ENCODE measurements at regions not wholly inside any gene's neighbourhood (a gene's known extent, or its start where the extent isn't known, plus 50 kb on each side); places are given as distances from the start of the nearest gene placed in this dataset.
"Not testable (repeated sequence)": the region's sequence is repeated elsewhere in the genome, so short reads cannot be mapped to it uniquely, and the experiment has no call there.

DNA sequence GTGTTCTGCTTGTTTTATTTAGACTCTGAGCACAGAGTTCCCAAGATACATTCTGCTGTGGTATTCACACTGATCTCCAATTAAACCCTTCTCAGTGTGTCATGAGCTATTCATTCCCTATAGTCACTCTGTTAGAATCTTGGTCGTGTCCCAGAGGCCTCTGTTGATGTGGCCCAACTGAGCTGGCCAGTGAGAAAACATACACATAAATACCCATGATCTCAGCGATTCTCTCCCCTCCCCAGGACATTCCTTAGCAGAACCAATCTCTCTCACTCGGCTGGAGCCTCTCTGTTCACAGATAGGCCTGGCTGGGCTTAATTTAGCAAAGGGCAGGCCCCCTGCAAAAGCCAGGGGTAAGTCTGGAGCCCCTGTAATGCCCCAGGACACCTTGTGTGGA is 109.6 kb upstream of the NBPF9 start:
- TF ChIP-seq POLR2A (IDR thresholded peaks at IDR 0.05; ENCODE audit: low read depth, low read length); EZH2 (IDR thresholded peaks at IDR 0.05; ENCODE audit: borderline replicate concordance, low read depth, low read length, severe bottlenecking); POLR2AphosphoS5 (IDR thresholded peaks at IDR 0.05; ENCODE audit: insufficient read depth, low read depth, low read length); FOS (IDR thresholded peaks at IDR 0.05; ENCODE audit: borderline replicate concordance, insufficient read depth, low read length); MYC (IDR thresholded peaks at IDR 0.05; ENCODE audit: low read depth, low read length); GATA2 (IDR thresholded peaks at IDR 0.05; ENCODE audit: insufficient read depth, insufficient read length, low read depth, low read length); JUN (IDR thresholded peaks at IDR 0.05; ENCODE audit: borderline replicate concordance, insufficient read depth, insufficient read length, low read depth): not testable (repeated sequence)
- TF ChIP-seq, protein P1, sequence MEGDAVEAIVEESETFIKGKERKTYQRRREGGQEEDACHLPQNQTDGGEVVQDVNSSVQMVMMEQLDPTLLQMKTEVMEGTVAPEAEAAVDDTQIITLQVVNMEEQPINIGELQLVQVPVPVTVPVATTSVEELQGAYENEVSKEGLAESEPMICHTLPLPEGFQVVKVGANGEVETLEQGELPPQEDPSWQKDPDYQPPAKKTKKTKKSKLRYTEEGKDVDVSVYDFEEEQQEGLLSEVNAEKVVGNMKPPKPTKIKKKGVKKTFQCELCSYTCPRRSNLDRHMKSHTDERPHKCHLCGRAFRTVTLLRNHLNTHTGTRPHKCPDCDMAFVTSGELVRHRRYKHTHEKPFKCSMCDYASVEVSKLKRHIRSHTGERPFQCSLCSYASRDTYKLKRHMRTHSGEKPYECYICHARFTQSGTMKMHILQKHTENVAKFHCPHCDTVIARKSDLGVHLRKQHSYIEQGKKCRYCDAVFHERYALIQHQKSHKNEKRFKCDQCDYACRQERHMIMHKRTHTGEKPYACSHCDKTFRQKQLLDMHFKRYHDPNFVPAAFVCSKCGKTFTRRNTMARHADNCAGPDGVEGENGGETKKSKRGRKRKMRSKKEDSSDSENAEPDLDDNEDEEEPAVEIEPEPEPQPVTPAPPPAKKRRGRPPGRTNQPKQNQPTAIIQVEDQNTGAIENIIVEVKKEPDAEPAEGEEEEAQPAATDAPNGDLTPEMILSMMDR (IDR thresholded peaks at IDR 0.05; ENCODE audit: extremely low read depth in 1 of 2, insufficient read depth in 1 of 2, low read depth in 1 of 2, low read length in 2 of 2) = not testable (repeated sequence)
- TF ChIP-seq, protein P2, sequence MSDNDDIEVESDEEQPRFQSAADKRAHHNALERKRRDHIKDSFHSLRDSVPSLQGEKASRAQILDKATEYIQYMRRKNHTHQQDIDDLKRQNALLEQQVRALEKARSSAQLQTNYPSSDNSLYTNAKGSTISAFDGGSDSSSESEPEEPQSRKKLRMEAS (IDR thresholded peaks at IDR 0.05; ENCODE audit: insufficient read depth, insufficient read length) = not testable (repeated sequence)

All from endothelial cell of umbilical vein (primary cell).